Stimulated activated naive CD4-positive, alpha-beta T cell (primary cell): ENCODE measurements at regions not wholly inside any gene's neighbourhood (a gene's known extent, or its start where the extent isn't known, plus 50 kb on each side); places are given as distances from the start of the nearest gene placed in this dataset.
"Not testable (repeated sequence)": the region's sequence is repeated elsewhere in the genome, so short reads cannot be mapped to it uniquely, and the experiment has no call there.

Experiments used
- DNase-seq, 6 experiments: peaks; one replicate each; lab custom pipeline; 2025; lab: John Stamatoyannopoulos, UW

- DNase-seq: no peak
These were observed 560.7 kb downstream of the KCNJ18 start for GRCh38 chr17:22253007-22253406.

- DNase-seq: no peak
These were observed 573.5 kb downstream of the KCNJ18 start for GRCh38 chr17:22265807-22266206.

GRCh38 chr17:22266231-22266630 lies 573.9 kb downstream of the KCNJ18 start:
- DNase-seq: no peak

- DNase-seq: no peak
These were observed 574.7 kb downstream of the KCNJ18 start for GRCh38 chr17:22267019-22267418.

- no peak for DNase-seq
These were observed 576.0 kb downstream of the KCNJ18 start for GRCh38 chr17:22268214-22268911.

GRCh38 chr17:22268912-22269220 lies 576.5 kb downstream of the KCNJ18 start:
- DNase-seq: no peak

GRCh38 chr17:22270381-22270780 lies 578.1 kb downstream of the KCNJ18 start:
- no peak for DNase-seq

- DNase-seq: not testable (repeated sequence)
These were observed 578.5 kb downstream of the KCNJ18 start for GRCh38 chr17:22270809-22271208.

GRCh38 chr17:22272363-22273146 lies 580.2 kb downstream of the KCNJ18 start:
- DNase-seq: no peak

GRCh38 chr17:22273308-22273707 lies 581.0 kb downstream of the KCNJ18 start:
- no peak for DNase-seq

- DNase-seq: no peak
These were observed 585.3 kb downstream of the KCNJ18 start for GRCh38 chr17:22277595-22277994.

- no peak for DNase-seq
These were observed 586.3 kb downstream of the KCNJ18 start for GRCh38 chr17:22278302-22279275.

GRCh38 chr17:22286337-22287041 lies 594.2 kb downstream of the KCNJ18 start:
- no peak for DNase-seq

- DNase-seq: not testable (repeated sequence)
These were observed 606.2 kb downstream of the KCNJ18 start for GRCh38 chr17:22298484-22298951.

- DNase-seq: no peak
These were observed 607.9 kb downstream of the KCNJ18 start for GRCh38 chr17:22300177-22300576.

- DNase-seq: no peak
These were observed 608.5 kb downstream of the KCNJ18 start for GRCh38 chr17:22300731-22301352.

- DNase-seq: no peak
These were observed 609.0 kb downstream of the KCNJ18 start for GRCh38 chr17:22301353-22301745.

GRCh38 chr17:22303096-22303495 lies 610.8 kb downstream of the KCNJ18 start:
- DNase-seq: no peak

- DNase-seq: no peak
These were observed 611.5 kb downstream of the KCNJ18 start for GRCh38 chr17:22303865-22304264.

GRCh38 chr17:22304667-22305303 lies 612.5 kb downstream of the KCNJ18 start:
- DNase-seq: no peak
